Mammary epithelial cell (primary cell): ENCODE measurements at regions not wholly inside any gene's neighbourhood (a gene's known extent, or its start where the extent isn't known, plus 50 kb on each side); places are given as distances from the start of the nearest gene placed in this dataset.

Source experiments
- CTCF ChIP-seq, 2 donors: IDR thresholded peaks in 1 of 2; conservative IDR thresholded peaks in 1 of 2; 2 replicates each; pipeline ENCODE4 v1.5.1; 2011 to 2012; ENCODE audit warnings: inconsistent platforms in 2 of 2, low read length in 2 of 2, mild to moderate bottlenecking in 2 of 2, control low read depth in 1 of 2, low read depth in 1 of 2; ENCODE audit not compliant: insufficient read depth in 1 of 2; ENCODE audit errors: extremely low read depth in 1 of 2
- EZH2 ChIP-seq: IDR thresholded peaks from 2 replicates; pipeline ENCODE4 v1.6.1; 2012; ENCODE audit warnings: low read length, inconsistent platforms, borderline replicate concordance

GRCh38 chr5:124647352-124647751 is 99.1 kb downstream of the ZNF608 start:
- TF ChIP-seq EZH2, result no peak
- no peak for TF ChIP-seq CTCF (conservative IDR thresholded peaks at IDR 0.05 in 1 of 2, IDR thresholded peaks at IDR 0.05 in 1 of 2; ENCODE audit: extremely low read depth in 1 of 2, insufficient read depth in 1 of 2, low read depth in 1 of 2, low read length in 2 of 2)
